WERI-Rb-1 (cell line): ENCODE measurements at regions not wholly inside any gene's neighbourhood (a gene's known extent, or its start where the extent isn't known, plus 50 kb on each side); places are given as distances from the start of the nearest gene placed in this dataset.

ENCODE experiments used
- DNase-seq: peaks from one replicate; pipeline ENCODE4 v3.0.0-alpha.2; 2020
- H3K27ac ChIP-seq: fragments of 250-450 bp; sonication (Bioruptor Pico); 2 replicates; pipeline ENCODE4 v1.5.1; 2020; ENCODE audit warnings: mild to moderate bottlenecking, moderate library complexity
- H3K27me3 ChIP-seq: fragments of 250-450 bp; sonication (Bioruptor Pico); 2 replicates; pipeline ENCODE4 v1.5.1; 2021; ENCODE audit warnings: mild to moderate bottlenecking, low read depth, moderate library complexity; ENCODE audit not compliant: insufficient read depth, severe bottlenecking
- H3K36me3 ChIP-seq: fragments of 250-450 bp; sonication (Bioruptor Pico); 2 replicates; pipeline ENCODE4 v1.5.1; 2020; ENCODE audit warnings: mild to moderate bottlenecking, moderate library complexity
- H3K4me3 ChIP-seq: 2 replicates; pipeline ENCODE4 v1.5.1; 2011; ENCODE audit warnings: low read depth, mild to moderate bottlenecking, control low read depth, low read length
- H3K9me3 ChIP-seq: fragments of 250-450 bp; sonication (Bioruptor Pico); 2 replicates; pipeline ENCODE4 v1.5.1; 2021; ENCODE audit warnings: mild to moderate bottlenecking, moderate library complexity; ENCODE audit not compliant: severe bottlenecking
- TF ChIP-seq, protein P1 (sequence below): IDR thresholded peaks from 2 replicates; pipeline ENCODE4 v1.5.1; 2011; ENCODE audit warnings: low read depth, mild to moderate bottlenecking, control low read depth, inconsistent platforms, low read length

DNA sequence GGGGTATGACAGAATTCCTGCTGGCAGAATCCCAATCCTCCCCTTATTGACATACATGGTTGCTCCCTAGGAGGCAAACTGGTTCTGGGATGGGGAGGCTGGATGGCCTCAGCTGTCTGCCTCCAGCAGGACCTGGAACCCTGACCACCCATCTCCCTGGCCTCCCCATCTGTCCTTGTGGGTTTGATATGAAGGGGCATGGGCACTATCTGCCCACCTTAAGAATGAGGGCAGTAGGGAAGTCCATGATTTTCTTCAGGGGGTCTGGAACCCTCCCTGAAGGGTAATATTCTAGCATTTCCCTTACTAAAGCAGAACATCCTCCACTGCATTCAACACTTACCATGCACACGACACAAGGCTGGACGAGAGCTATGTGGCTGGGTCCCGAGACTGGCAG, 113.6 kb downstream of the VAPA start:
- Histone ChIP-seq H3K27me3 (no peaks in the 10 kb centered on the region), H3K27ac (peak overlapping the region; percentile 54), H3K4me3 (no peak overlapping the region), H3K9me3 (peaks cover 6% of the 10 kb centered on the region), H3K36me3 (no peaks in the 10 kb centered on the region)
- TF ChIP-seq, protein P1, sequence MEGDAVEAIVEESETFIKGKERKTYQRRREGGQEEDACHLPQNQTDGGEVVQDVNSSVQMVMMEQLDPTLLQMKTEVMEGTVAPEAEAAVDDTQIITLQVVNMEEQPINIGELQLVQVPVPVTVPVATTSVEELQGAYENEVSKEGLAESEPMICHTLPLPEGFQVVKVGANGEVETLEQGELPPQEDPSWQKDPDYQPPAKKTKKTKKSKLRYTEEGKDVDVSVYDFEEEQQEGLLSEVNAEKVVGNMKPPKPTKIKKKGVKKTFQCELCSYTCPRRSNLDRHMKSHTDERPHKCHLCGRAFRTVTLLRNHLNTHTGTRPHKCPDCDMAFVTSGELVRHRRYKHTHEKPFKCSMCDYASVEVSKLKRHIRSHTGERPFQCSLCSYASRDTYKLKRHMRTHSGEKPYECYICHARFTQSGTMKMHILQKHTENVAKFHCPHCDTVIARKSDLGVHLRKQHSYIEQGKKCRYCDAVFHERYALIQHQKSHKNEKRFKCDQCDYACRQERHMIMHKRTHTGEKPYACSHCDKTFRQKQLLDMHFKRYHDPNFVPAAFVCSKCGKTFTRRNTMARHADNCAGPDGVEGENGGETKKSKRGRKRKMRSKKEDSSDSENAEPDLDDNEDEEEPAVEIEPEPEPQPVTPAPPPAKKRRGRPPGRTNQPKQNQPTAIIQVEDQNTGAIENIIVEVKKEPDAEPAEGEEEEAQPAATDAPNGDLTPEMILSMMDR: no peak
- DNase-seq: no peak

DNA sequence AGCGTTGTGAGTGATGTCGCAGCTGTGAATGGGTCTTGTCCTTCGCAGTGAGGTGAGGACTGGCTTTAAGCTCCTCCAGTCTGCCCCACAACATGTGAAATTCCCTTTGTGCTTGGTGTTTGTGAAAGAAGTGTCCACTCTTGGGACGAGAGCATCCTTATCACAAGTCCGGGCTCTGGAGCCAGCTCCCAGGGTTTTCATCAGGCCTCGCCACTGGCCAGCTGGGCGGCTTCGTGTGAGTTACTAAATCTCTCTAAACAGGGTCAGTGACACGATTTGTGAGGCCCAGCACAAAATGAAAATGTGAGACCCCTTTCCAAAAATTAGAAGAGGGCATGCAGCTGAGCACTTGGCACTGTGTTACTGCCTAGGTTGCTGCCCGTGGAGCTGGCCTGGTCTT, 115.9 kb downstream of the VAPA start:
- no peak overlapping the region for H3K27ac ChIP-seq
- no peak for DNase-seq
- H3K36me3 ChIP-seq: no peaks in the 10 kb centered on the region
- no peak overlapping the region for H3K4me3 ChIP-seq
- no peaks in the 10 kb centered on the region for H3K27me3 ChIP-seq
- TF ChIP-seq, protein P1: no peak
- no peaks in the 10 kb centered on the region for H3K9me3 ChIP-seq

- Histone ChIP-seq H3K9me3 (no peaks in the 10 kb centered on the region), H3K27me3 (no peaks in the 10 kb centered on the region), H3K27ac (no peak overlapping the region), H3K4me3 (no peak overlapping the region), H3K36me3 (no peaks in the 10 kb centered on the region)
- TF ChIP-seq, protein P1: no peak
- DNase-seq: no peak
Measured at GRCh38 chr18:10030816-10031541, 117.2 kb downstream of the VAPA start.

- Histone ChIP-seq H3K9me3 (no peaks in the 10 kb centered on the region), H3K27me3 (no peaks in the 10 kb centered on the region), H3K4me3 (no peak overlapping the region), H3K36me3 (no peaks in the 10 kb centered on the region), H3K27ac (no peak overlapping the region)
- DNase-seq: no peak
- TF ChIP-seq, protein P1: peak; percentile 44
Measured at GRCh38 chr18:10032331-10033015, 118.7 kb downstream of the VAPA start.

DNA sequence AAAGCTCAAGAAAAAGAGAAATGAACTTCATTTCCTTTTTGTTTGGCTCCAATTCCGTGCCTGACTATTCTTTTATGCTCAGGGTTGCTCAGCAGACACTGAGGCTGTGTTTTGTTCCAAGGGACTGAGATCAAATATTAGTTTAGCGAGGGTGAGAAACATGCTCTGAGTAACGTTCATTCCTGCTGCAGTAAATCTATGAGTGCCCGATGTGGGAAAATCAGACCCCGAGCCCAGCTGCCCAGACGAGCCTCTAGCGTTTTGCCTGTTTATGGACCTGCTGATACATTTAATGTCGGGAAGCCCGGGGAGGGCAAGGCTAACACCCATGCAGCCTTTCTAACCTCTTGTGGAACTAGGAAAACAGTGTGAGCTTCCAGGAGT, 119.2 kb downstream of the VAPA start:
- no peaks in the 10 kb centered on the region for H3K9me3 ChIP-seq
- no peaks in the 10 kb centered on the region for H3K27me3 ChIP-seq
- no peak for DNase-seq
- TF ChIP-seq, protein P1: no peak
- no peak overlapping the region for H3K27ac ChIP-seq
- no peak overlapping the region for H3K4me3 ChIP-seq
- no peaks in the 10 kb centered on the region for H3K36me3 ChIP-seq
